ENCODE measurements at regions not wholly inside any gene's neighbourhood (a gene's known extent, or its start where the extent isn't known, plus 50 kb on each side); places are given as distances from the start of the nearest gene placed in this dataset.

- DNase-seq (ENCODE audit: low spot score), result no peak
Observed at GRCh38 chr4:108361886-108362285, 193.2 kb upstream of the LEF1 start.

- DNase-seq (ENCODE audit: low spot score), result no peak
Observed at GRCh38 chr4:108361446-108361820, 192.7 kb upstream of the LEF1 start.

- peak; percentile 68 for DNase-seq (ENCODE audit: low spot score)
Observed at GRCh38 chr4:108360754-108361445, 192.2 kb upstream of the LEF1 start.

GRCh38 chr4:108359986-108360681 is 191.4 kb upstream of the LEF1 start:
- DNase-seq (ENCODE audit: low spot score), result no peak

- DNase-seq (ENCODE audit: low spot score), result no peak
Observed at GRCh38 chr4:108359130-108359985, 190.6 kb upstream of the LEF1 start.

- no peak for DNase-seq (ENCODE audit: low spot score)
Observed at GRCh38 chr4:108355902-108356535, 187.3 kb upstream of the LEF1 start.

GRCh38 chr4:108355186-108355901 is 186.6 kb upstream of the LEF1 start:
- no peak for DNase-seq (ENCODE audit: low spot score)

- DNase-seq (ENCODE audit: low spot score), result no peak
Observed at GRCh38 chr4:108352664-108353308, 184.1 kb upstream of the LEF1 start.

- no peak for DNase-seq (ENCODE audit: low spot score)
Observed at GRCh38 chr4:108351791-108352190, 183.1 kb upstream of the LEF1 start.

- no peak for DNase-seq (ENCODE audit: low spot score)
Observed at GRCh38 chr4:108350332-108350731, 181.6 kb upstream of the LEF1 start.

- no peak for DNase-seq (ENCODE audit: low spot score)
Observed at GRCh38 chr4:108346818-108347210, 178.1 kb upstream of the LEF1 start.

GRCh38 chr4:108345862-108346817 is 177.4 kb upstream of the LEF1 start:
- no peak for DNase-seq (ENCODE audit: low spot score)

- no peak for DNase-seq (ENCODE audit: low spot score)
Observed at GRCh38 chr4:108342325-108342970, 173.7 kb upstream of the LEF1 start.

- no peak for DNase-seq (ENCODE audit: low spot score)
Observed at GRCh38 chr4:108337923-108338322, 169.2 kb upstream of the LEF1 start.

- no peak for DNase-seq (ENCODE audit: low spot score)
Observed at GRCh38 chr4:108336076-108336475, 167.3 kb upstream of the LEF1 start.

- no peak for DNase-seq (ENCODE audit: low spot score)
Observed at GRCh38 chr4:108335081-108335480, 166.3 kb upstream of the LEF1 start.

GRCh38 chr4:108334031-108334430 is 165.3 kb upstream of the LEF1 start:
- no peak for DNase-seq (ENCODE audit: low spot score)

- no peak for DNase-seq (ENCODE audit: low spot score)
Observed at GRCh38 chr4:108333353-108333942, 164.7 kb upstream of the LEF1 start.
